ENCODE measurements at regions not wholly inside any gene's neighbourhood (a gene's known extent, or its start where the extent isn't known, plus 50 kb on each side); places are given as distances from the start of the nearest gene placed in this dataset.

DNA sequence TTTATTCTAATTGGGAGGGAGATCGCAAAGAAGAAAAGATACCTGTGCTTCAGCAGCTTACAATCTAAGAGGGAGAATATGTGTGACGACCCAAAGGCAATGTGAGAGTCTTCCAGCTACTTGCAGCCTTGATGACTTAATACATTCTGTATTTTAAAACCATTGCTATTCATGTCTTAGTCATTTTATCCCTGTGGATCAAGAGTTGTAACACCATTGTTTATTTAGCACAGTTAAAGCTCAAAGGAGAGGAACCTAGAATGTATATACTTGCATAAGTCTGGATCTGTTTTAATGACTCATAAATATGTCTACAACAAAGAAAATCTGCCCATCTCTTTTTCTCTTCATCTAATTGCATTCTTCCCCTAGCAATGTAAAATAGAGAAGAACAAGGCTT lies 117.9 kb upstream of the DLX6 start:
- no peak for DNase-seq (ENCODE audit: low read depth, low spot score)
- H3K4me3 ChIP-seq (ENCODE audit: low read depth, low read length) = no peak overlapping the region
- H3K9me3 ChIP-seq (ENCODE audit: control insufficient read depth, insufficient read depth, low read length) = no peaks in the 10 kb centered on the region
- H3K27ac ChIP-seq (ENCODE audit: low read depth, low read length) = no peak overlapping the region
- POLR2A ChIA-PET = no interaction called here
- no peaks in the 10 kb centered on the region for H3K27me3 ChIP-seq (ENCODE audit: control insufficient read depth, insufficient read depth, low read length)
- CTCF ChIA-PET = no interaction called here
- TF ChIP-seq CTCF (IDR thresholded peaks at IDR 0.05; ENCODE audit: low read depth, low read length) = no peak

DNA sequence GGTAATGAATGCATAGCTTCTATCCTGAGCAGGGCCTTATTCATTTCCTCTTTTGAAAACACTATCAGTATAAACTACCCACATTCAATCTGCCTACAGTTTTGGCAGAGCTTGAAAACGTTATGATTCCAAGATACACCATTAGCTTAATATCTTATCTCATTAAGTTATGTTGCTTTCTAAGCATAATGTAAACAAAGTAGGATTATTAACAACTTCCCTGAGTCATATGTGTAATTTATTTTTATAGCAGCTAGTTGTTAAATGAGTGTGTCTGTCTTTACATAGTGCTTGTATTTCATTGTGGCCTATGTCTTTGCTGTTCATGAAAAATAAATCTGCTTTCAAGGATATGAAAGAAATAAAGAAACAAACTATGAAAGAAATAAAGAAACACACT lies 106.2 kb upstream of the DLX6 start:
- H3K4me3 ChIP-seq (ENCODE audit: low read depth, low read length) = no peak overlapping the region
- no peak for DNase-seq (ENCODE audit: low read depth, low spot score)
- H3K27ac ChIP-seq (ENCODE audit: low read depth, low read length) = no peak overlapping the region
- H3K9me3 ChIP-seq (ENCODE audit: control insufficient read depth, insufficient read depth, low read length) = no peaks in the 10 kb centered on the region
- no peaks in the 10 kb centered on the region for H3K27me3 ChIP-seq (ENCODE audit: control insufficient read depth, insufficient read depth, low read length)
- CTCF ChIA-PET = no interaction called here
- POLR2A ChIA-PET = no interaction called here
- no peak for TF ChIP-seq CTCF (IDR thresholded peaks at IDR 0.05; ENCODE audit: low read depth, low read length)

DNA sequence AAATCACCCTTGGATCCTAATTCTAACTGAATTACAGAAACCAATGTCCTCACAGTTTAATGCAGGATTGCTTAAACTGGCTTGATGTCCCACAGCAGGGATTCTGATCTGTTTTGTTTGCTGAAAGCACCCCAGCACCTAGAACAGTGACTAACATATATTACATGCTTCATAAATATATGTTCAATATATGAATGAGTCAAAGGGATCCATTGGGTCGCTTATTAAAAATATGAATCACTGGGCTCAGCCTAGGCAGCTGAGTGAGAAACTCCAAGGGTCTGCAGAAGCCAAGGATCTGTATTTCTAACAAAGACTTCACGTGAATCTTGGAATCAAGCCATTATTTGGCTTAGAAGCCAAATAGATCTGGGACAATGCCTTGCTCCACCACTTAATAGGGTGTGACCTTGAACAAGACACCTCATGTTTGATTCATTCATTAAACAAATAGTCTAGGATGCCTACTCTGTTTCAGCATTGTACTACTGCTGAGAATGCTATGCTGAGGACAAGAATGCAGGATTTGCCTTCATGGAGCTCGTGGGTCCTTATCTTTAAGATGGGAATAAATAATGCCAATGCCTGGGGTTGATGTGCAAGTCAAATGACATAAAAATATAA lies 103.4 kb upstream of the DLX6 start:
- CTCF ChIA-PET = no interaction called here
- POLR2A ChIA-PET = no interaction called here
- no peak for DNase-seq (ENCODE audit: low read depth, low spot score)
- Histone ChIP-seq H3K9me3 (ENCODE audit: control insufficient read depth, insufficient read depth, low read length) (no peaks in the 10 kb centered on the region), H3K4me3 (ENCODE audit: low read depth, low read length) (no peak overlapping the region), H3K27ac (ENCODE audit: low read depth, low read length) (no peak overlapping the region), H3K27me3 (ENCODE audit: control insufficient read depth, insufficient read depth, low read length) (no peaks in the 10 kb centered on the region)
- TF ChIP-seq CTCF (IDR thresholded peaks at IDR 0.05; ENCODE audit: low read depth, low read length) = no peak

DNA sequence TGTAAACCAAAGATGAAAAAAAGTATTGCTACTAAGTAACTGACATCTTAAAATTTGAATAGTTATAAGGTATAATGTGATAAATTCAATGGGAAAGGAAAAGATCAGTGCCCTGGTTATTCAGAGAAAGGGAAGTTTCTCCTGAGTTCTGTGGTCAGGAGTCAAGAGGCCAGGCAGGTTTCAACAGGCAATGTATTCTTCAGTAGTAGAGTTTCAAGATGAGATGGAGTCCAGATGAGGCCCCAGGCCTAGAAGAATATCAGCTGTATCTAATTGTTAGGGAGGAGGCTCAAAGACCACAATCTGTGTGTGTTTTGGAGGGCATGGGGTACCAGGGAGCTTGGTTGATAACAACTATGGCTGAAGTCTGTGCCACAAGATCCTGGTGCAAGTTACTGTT lies 101.4 kb upstream of the DLX6 start:
- no peak overlapping the region for H3K27ac ChIP-seq (ENCODE audit: low read depth, low read length)
- TF ChIP-seq CTCF (IDR thresholded peaks at IDR 0.05; ENCODE audit: low read depth, low read length) = no peak
- no peaks in the 10 kb centered on the region for H3K27me3 ChIP-seq (ENCODE audit: control insufficient read depth, insufficient read depth, low read length)
- H3K9me3 ChIP-seq (ENCODE audit: control insufficient read depth, insufficient read depth, low read length) = no peaks in the 10 kb centered on the region
- POLR2A ChIA-PET = no interaction called here
- no peak overlapping the region for H3K4me3 ChIP-seq (ENCODE audit: low read depth, low read length)
- no peak for DNase-seq (ENCODE audit: low read depth, low spot score)
- CTCF ChIA-PET = no interaction called here

DNA sequence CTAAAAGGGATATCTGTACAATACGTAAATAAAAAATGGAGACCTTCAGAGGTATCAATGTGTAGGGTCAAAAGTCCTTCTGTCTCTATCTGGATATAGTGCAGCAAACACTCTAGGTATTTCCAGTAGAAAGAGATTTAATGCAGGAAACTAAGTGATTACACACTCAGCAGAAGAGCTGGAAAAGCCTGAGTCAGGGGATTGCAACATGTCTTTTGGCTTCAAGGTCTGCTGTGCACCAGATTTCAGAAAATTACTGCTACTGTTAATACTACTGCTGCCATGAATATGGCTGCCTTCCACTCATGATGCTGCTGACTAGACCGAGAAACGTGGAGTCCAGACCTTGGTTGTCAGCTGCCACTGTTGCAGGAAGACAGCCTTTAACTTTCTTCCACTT lies 94.9 kb upstream of the DLX6 start:
- no peaks in the 10 kb centered on the region for H3K27me3 ChIP-seq (ENCODE audit: control insufficient read depth, insufficient read depth, low read length)
- no peak for TF ChIP-seq CTCF (IDR thresholded peaks at IDR 0.05; ENCODE audit: low read depth, low read length)
- ChIA-PET POLR2A (no interaction called here), CTCF (interaction anchor here (0.6 kb wide), 1 partner anchor 529 kb away, joined by 3 read pairs; no protein-coding TSS in a partner anchor)
- no peaks in the 10 kb centered on the region for H3K9me3 ChIP-seq (ENCODE audit: control insufficient read depth, insufficient read depth, low read length)
- no peak overlapping the region for H3K27ac ChIP-seq (ENCODE audit: low read depth, low read length)
- DNase-seq (ENCODE audit: low read depth, low spot score) = no peak
- no peak overlapping the region for H3K4me3 ChIP-seq (ENCODE audit: low read depth, low read length)

All from AG04450 (cell line).